Psoas muscle (tissue), 7 donors: ENCODE measurements at regions not wholly inside any gene's neighbourhood (a gene's known extent, or its start where the extent isn't known, plus 50 kb on each side); places are given as distances from the start of the nearest gene placed in this dataset.
A peak's percentile ranks its signal among the peaks of the same experiment; 100 is the strongest.

Experiments used
- ATAC-seq, 4 donors: fragments of 200-7000 bp; cut with Tn5 transposase; one replicate each; pipeline ENCODE4 v1.9.1; 2020; ENCODE audit warnings: moderate library complexity in 3 of 4, mild to moderate bottlenecking in 2 of 4
- DNase-seq, 2 donors: peaks; one replicate each; pipeline ENCODE4 v3.0.0-alpha.2; 2020
- H3K27ac ChIP-seq: fragments of 200-600 bp; one replicate; pipeline ENCODE4 v1.8.0; 2022
- H3K27me3 ChIP-seq, 3 donors: fragments of 200-600 bp in 1 of 3; one replicate each; pipeline versions ENCODE4 v1.6.1 to v1.8.0; 2013 to 2022; ENCODE audit warnings: low read length in 2 of 3, mild to moderate bottlenecking in 2 of 3, moderate library complexity in 1 of 3; ENCODE audit not compliant: insufficient read depth in 3 of 3
- H3K36me3 ChIP-seq, 2 donors: fragments of 200-600 bp in 1 of 2; one replicate each; pipeline versions ENCODE4 v1.6.1 to v1.8.0; 2013 to 2022; ENCODE audit warnings: low read depth in 1 of 2, mild to moderate bottlenecking in 1 of 2, moderate library complexity in 1 of 2; ENCODE audit not compliant: insufficient read depth in 1 of 2
- H3K4me1 ChIP-seq: fragments of 200-600 bp; one replicate; pipeline ENCODE4 v1.8.0; 2022
- H3K4me3 ChIP-seq: fragments of 200-600 bp; one replicate; pipeline ENCODE4 v1.8.0; 2022; ENCODE audit warnings: mild to moderate bottlenecking
- H3K9me3 ChIP-seq: fragments of 200-600 bp; one replicate; pipeline ENCODE4 v1.8.0; 2022
- WGBS, 3 donors: extraction: QIAGEN DNeasy Blood & Tissue Kit; methylation state at CpG; one replicate each; pipeline versions ENCODE4 v1.1.6 to v1.1.7; 2013; 5-methylcytosine and 5-hydroxymethylcytosine counted together
- intact Hi-C, 2 donors: fragments of 100-400 bp; cut with DNase I; formaldehyde crosslinking; loops; one replicate each; pipeline versions ENCODE4 v1.11.0 to v1.14.2; 2022
- TF ChIP-seq, protein P1 (sequence below): fragments of 200-600 bp; IDR thresholded peaks from one replicate; pipeline ENCODE4 v1.8.0; 2022; ENCODE audit warnings: antibody characterized with exemption
- donor health status: healthy with polysubstance abuse.
- donor health status: DM: no; HTN: no; CAD: no; lungs with moderate emphysema.
- donor health status: Bipolar disorder and iron deficiency.
- donor health status: healthy.
- donor health status: DM: yes; HTN: yes; CAD: no.
- donor health status: DM: no; HTN: no; CAD: no.
- donor health status: DM: yes; HTN: yes; CAD: no.

DNA sequence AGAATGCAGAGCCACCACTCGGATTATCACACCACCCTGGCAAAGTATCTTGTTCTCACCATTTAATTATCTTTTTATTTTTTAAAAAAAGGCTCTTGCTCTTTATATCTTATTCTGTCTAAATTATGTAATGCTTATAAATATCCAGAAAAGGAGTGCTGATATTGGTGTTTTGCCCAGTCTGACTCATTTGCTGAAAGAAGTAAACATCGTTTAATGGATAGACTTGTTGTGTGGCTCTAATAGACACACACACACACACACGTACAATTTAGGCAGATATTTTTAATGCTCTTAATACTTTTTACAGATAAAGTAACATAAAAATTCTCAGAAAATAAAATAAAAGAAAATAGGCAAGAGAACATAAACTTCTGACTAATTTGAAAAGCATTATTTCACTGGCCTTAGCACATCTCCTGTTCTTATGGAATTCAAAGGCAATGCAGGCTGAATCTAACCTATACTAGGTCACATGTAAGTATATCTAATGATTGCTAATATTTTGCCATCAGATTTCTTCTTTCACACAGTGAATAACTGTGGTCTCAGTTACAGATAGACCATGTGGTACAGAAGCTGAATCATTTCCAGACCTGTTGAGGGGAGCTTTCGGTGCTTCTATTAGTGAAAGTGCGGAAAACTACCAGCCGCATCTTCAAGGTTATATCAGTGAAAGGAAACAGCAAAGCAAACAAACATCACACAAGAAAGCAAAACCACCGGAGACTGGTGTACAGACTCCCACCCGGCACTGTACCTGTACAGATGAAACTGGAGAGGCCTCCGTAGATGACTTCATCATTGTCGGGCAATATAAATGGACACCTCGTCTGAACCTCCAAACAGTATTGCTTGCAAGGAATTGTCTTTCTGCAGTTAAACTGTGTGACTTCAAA is 642.1 kb upstream of the ARGLU1 start:
- TF ChIP-seq, protein P1, sequence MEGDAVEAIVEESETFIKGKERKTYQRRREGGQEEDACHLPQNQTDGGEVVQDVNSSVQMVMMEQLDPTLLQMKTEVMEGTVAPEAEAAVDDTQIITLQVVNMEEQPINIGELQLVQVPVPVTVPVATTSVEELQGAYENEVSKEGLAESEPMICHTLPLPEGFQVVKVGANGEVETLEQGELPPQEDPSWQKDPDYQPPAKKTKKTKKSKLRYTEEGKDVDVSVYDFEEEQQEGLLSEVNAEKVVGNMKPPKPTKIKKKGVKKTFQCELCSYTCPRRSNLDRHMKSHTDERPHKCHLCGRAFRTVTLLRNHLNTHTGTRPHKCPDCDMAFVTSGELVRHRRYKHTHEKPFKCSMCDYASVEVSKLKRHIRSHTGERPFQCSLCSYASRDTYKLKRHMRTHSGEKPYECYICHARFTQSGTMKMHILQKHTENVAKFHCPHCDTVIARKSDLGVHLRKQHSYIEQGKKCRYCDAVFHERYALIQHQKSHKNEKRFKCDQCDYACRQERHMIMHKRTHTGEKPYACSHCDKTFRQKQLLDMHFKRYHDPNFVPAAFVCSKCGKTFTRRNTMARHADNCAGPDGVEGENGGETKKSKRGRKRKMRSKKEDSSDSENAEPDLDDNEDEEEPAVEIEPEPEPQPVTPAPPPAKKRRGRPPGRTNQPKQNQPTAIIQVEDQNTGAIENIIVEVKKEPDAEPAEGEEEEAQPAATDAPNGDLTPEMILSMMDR, result no peak
- no peak for DNase-seq
- Histone ChIP-seq H3K27ac (no peak overlapping the region), H3K36me3 (no peaks in the 10 kb centered on the region), H3K9me3 (no peaks in the 10 kb centered on the region), H3K4me3 (peak overlapping the region; percentile 31), H3K27me3 (no peaks in the 10 kb centered on the region), H3K4me1 (no peaks in the 10 kb centered on the region)
- ATAC-seq, result no peak
- 39 to 46% (median 44%) methylated on average over 11 of the region's 11 CpGs for WGBS, 3 donors
- intact Hi-C loops, result loop anchor here (2.0 to 5.0 kb wide), 2 partner anchors 945 to 947 kb away; no protein-coding TSS in a partner anchor

DNA sequence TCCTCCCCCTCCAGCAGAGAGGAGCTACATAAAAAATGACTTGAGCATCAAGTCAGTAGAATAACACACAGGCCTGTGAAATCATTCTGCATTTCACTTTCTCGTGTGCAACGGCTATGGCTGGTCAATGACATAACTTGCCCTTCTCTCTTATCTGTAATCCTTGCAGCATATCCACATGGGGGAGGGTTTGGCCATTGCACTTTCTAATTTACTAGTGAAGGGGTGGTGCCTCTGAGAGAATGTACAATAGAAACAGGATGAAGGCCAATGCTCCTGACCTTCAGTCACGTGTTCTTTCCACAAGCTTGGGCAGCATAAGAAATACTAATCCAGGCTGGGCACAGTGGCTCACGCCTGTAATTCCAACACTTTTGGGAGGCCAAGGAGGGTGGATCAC is 641.0 kb upstream of the ARGLU1 start:
- no peaks in the 10 kb centered on the region for H3K36me3 ChIP-seq
- H3K4me3 ChIP-seq, result no peak overlapping the region
- H3K27me3 ChIP-seq, result no peaks in the 10 kb centered on the region
- no peaks in the 10 kb centered on the region for H3K4me1 ChIP-seq
- H3K9me3 ChIP-seq, result no peaks in the 10 kb centered on the region
- DNase-seq (no peak), ATAC-seq (no peak)
- no peak overlapping the region for H3K27ac ChIP-seq
- TF ChIP-seq, protein P1, result no peak
- WGBS, 3 donors, result 36 to 41% (median 36%) methylated on average over 4 of the region's 4 CpGs
- intact Hi-C loops, result no loop called here

DNA sequence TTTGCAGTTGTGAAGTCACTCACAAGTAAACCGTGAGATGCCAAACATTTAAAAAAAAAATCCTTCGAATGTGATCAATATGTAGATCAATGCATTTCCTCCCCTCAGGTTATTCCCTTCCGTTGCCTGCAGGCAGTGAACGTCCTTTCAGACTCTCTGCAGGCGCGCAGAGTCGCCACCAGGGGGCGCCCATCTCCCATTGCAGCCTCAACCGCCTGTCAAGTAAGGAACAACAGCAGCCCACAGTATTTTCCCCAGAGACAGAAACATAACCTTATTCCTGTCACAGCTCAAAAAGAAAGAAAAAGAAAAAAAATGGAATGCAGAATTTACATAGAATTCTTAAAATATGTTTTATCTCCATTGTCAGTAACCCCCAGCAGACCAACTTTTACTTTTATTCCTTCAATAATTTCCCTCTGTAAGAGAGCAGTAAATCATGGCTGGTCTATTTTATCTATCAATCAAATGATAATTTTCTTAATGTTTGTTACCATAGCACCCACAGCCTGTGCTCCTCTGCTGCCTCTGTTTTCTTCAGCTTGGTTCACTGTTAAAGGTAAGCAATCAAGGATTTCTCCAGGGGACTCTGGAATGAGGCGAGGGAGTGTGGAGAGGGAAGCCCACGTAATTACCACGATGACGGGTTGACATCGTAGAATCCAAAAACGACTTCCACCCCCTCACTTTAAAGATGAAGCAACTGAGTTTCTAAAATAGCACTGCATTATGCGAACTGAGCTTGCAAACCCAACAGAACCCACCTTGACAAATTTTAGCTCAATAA is 637.6 kb upstream of the ARGLU1 start:
- TF ChIP-seq, protein P1, result peak; percentile 89
- H3K27ac ChIP-seq, result no peak overlapping the region
- intact Hi-C loops, result no loop called here
- no peaks in the 10 kb centered on the region for H3K4me1 ChIP-seq
- no peaks in the 10 kb centered on the region for H3K27me3 ChIP-seq
- ATAC-seq, result peak in 3 of 4 donors; percentile 57 to 73 (median 59)
- peak; percentile 25 to 68 for DNase-seq
- 20 to 21% (median 21%) methylated on average over 16 of the region's 16 CpGs for WGBS, 3 donors
- no peaks in the 10 kb centered on the region for H3K9me3 ChIP-seq
- H3K4me3 ChIP-seq, result no peak overlapping the region
- H3K36me3 ChIP-seq, result no peaks in the 10 kb centered on the region

DNA sequence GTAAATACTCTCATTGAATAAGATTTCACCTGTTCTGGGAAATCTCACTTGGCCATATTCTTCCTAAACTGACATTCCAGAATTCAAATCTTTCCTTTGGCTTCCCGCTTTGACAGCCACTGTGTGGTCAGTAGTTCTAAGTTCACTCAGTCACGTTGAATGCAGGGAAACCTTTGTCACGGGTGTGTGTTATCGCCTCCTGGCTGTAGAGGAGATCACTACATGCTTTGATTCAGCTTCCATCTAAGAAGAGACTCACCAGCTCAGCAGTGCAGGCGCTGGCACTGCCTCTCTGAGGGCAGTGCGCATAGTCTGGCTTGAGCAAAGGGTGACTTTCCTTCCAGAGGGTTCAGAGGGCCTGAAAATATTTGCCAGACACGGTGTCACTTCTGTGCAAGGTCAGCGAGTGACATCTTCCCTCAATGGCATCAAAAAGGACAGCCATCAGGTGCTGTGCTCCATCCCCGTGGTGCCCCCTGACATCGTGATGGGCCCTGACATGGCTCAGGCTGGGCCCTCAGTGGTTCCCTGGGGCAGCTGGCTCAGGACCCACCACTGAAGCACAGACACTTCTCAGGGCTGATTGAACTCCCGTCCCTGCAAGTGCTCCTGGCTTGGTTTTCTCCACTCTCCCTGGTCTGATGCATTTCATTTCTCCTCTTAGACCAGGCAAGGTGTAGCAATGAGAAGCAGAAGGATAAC is 635.4 kb upstream of the ARGLU1 start:
- ATAC-seq (no peak), DNase-seq (no peak)
- TF ChIP-seq, protein P1, result peak; percentile 28
- intact Hi-C loops, result no loop called here
- WGBS, 3 donors, result 68 to 73% (median 72%) methylated on average over 11 of the region's 11 CpGs
- Histone ChIP-seq H3K27ac (peak overlapping the region; percentile 61), H3K4me3 (no peak overlapping the region), H3K36me3 (no peaks in the 10 kb centered on the region), H3K27me3 (no peaks in the 10 kb centered on the region), H3K9me3 (no peaks in the 10 kb centered on the region), H3K4me1 (no peaks in the 10 kb centered on the region)
